IPS DF 4.7 (cell line): ENCODE measurements at regions not wholly inside any gene's neighbourhood (a gene's known extent, or its start where the extent isn't known, plus 50 kb on each side); places are given as distances from the start of the nearest gene placed in this dataset.
A peak's percentile ranks its signal among the peaks of the same experiment; 100 is the strongest.
"Not testable (repeated sequence)": the region's sequence is repeated elsewhere in the genome, so short reads cannot be mapped to it uniquely, and the experiment has no call there.

ENCODE experiments used
- DNase-seq: peaks from one replicate; pipeline ENCODE4 v3.0.0-alpha.2; 2013; ENCODE audit warnings: low spot score; ENCODE audit errors: extremely low read depth

- DNase-seq, result no peak
Observed at GRCh38 chr7:119233015-119233414, 1008.5 kb downstream of the ANKRD7 start.

DNA sequence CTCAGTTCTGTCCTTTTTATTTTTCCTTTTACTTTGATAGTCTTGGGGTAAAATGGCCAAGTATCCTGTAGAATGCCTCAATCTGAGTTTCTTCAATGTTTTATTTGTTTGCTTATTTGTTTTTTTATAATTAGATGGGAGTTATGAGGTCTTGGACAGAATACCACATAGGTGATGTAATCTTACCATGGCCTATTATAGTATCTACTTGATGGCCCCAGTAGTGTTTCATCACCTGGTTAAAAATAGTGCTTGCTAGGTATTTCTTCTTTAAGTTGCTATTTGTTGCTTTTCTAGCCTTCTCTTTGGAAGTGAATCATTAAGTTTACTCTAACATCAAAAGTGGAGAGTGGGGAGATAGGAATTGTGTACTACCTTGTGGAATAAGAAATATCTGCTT lies 1020.0 kb upstream of the KCND2 start:
- no peak for DNase-seq

DNA sequence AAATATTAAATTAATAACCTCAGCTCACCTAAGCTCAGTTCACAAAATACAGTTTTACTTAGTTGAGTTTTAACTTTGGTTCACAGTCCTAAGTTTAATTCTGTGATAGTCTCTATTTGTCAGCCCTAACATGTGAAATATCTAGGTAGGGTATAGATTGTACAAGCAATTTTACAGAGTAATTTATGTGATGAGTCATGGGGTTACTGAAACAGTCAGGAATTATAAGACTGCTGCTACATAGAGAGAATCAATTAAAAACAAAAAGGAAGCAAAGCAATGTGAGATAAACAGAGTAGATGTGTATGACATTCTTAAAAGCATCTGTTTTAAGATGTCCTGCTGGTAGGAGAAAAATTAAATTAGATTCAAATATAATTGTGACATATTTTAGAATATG lies 1018.2 kb upstream of the KCND2 start:
- no peak for DNase-seq

- DNase-seq, result no peak
Observed at GRCh38 chr7:119256001-119256400, 1017.0 kb upstream of the KCND2 start.

- DNase-seq, result no peak
Observed at GRCh38 chr7:119256446-119257131, 1016.4 kb upstream of the KCND2 start.

- DNase-seq, result not testable (repeated sequence)
Observed at GRCh38 chr7:119266790-119267189, 1006.2 kb upstream of the KCND2 start.

GRCh38 chr7:119270045-119270464 lies 1002.9 kb upstream of the KCND2 start:
- peak; percentile 22 for DNase-seq

GRCh38 chr7:119270644-119271043 lies 1002.3 kb upstream of the KCND2 start:
- no peak for DNase-seq

DNA sequence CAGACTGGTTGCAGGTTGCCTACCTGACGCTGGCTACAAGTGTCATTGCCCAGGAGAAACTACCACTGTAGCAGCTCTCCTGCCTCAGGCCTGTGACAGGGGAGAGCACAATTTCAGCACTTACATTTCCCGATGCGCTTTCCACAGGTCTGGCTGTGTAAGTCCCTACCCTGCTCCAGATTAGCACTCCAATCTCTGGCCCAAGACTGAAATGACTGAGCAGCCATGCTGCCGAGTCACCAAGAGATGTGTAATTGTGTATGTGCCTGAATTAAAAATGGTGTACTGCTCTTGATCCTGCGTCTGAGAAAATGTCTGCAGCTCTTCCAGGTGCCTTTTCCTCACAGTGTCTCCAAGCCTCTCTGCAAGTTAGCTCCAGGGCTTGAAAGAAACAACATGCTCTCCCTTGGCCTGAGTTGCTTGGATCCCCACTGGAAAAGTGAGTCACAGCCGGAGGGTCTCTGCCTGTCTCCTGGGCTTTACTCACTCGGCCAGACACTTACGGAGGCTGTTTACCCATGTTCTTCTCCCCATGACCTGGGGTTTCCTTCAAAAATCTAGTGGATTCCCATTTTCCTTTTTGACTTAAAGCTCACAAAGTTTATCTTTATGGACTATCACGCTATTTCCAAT lies 1001.7 kb upstream of the KCND2 start:
- no peak for DNase-seq

GRCh38 chr7:119281181-119281846 lies 991.7 kb upstream of the KCND2 start:
- no peak for DNase-seq

DNA sequence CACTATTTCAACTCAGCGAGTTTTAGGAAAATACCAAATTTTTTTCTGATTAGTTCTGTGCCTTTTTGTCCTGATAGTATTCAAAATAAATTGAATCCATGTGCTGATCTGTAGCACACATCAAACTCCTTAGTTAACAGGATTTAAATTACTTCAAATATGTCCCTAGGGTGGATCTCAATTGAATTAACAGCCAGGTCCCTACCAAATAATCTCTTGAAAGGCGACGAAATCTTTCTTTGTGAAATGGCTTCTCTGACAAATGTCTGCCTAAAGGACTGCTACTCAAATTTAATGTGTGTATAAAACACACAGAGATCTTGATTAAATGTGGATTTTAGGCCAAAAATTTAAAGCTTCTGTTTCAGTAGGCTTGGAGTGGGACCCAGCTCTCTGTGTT lies 989.6 kb upstream of the KCND2 start:
- no peak for DNase-seq

- DNase-seq, result no peak
Observed at GRCh38 chr7:119288416-119288815, 984.6 kb upstream of the KCND2 start.

DNA sequence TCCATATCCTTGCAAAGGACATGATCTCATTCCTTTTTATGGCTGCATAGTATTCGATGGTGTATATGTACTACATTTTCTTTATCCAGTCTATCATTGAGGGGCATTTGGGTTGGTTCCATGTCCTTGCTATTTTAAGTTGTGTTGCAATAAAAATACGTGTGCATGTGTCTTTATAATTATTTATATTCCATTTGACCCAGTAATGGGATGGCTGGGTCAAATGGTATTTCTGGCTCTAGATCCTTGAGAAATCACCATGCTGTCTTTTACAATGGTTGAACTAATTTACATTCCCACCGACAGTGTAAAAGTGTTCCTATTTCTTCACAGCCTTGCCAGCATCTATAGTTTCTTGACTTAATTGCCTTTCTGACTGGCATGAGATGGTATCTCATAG lies 972.6 kb upstream of the KCND2 start:
- not testable (repeated sequence) for DNase-seq

DNA sequence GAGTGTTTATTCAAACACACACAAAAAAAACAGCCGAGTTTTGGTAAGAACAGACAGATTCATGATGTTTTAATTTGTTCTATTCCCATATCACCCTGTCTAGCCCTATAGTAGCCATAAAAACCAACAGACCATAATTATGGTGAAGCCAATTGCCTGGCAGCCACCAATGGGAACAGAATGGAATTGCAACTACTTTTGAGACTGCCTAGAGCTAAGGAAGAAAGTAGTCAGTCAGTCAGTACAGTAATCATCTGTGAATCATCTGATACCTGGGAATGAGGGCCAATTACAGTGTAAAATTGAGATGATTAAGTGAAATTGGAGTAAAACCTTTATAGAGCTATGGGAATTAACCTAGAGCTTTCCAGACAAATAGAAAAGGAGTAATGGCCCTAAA lies 952.7 kb upstream of the KCND2 start:
- DNase-seq, result no peak

DNA sequence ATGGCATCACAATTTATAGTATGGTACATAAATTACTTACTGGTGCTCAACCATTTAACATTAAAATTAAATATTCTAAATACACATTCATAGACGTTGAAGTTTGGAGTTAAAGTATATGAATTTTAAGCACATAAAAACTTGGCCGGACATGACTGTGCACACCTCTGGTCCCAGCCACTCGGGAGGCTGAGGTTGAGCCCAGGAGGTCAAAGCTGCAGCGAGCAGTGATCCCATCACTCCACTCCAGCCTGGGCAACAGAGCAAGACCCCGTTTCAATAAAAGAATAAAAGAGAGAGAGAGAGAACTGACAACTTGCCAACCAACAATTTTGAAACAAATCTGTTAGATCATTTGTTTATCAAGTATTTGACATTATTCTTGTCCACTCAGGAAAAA lies 943.3 kb upstream of the KCND2 start:
- DNase-seq, result no peak

GRCh38 chr7:119335405-119335804 lies 937.6 kb upstream of the KCND2 start:
- no peak for DNase-seq

GRCh38 chr7:119341822-119342221 lies 931.2 kb upstream of the KCND2 start:
- DNase-seq, result no peak

DNA sequence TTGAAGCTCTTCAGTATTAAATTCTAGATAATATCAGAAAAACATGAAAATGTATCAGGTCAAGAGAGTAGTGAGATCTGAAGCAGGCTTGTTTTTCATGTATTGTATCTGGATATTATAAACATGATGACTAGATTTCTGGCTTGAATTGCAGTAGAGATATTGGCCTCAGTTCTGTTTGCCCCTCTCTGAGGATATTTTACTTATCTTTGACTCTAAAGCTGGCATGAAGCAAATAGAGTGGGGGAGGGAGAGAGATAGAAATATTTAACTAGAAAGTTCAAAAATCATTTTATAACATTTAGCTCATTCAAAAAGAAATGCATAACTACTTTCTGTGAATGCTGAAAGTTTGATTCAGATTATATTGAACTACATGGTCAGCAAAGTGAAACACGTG lies 929.7 kb upstream of the KCND2 start:
- no peak for DNase-seq

GRCh38 chr7:119344466-119344865 lies 928.5 kb upstream of the KCND2 start:
- no peak for DNase-seq

DNA sequence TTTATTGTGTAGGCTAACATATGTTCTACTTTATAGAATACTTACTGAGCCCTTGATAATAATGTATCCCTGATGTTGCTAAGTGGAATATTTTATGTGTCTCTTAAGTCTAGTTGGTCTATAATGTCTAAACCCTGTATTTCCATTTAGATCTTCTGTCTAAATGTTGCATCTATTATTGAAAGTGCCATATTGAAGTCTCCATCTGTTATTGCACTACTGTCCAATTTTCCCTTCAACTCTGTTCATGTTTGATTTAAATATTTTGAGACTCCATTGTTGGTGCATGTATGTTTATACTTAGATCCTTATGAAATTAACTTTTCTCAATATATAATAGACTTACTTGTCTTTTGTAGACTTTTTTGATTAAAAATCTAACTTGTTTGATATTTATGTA lies 924.5 kb upstream of the KCND2 start:
- no peak for DNase-seq

- no peak for DNase-seq
Observed at GRCh38 chr7:119350334-119350733, 922.6 kb upstream of the KCND2 start.

DNA sequence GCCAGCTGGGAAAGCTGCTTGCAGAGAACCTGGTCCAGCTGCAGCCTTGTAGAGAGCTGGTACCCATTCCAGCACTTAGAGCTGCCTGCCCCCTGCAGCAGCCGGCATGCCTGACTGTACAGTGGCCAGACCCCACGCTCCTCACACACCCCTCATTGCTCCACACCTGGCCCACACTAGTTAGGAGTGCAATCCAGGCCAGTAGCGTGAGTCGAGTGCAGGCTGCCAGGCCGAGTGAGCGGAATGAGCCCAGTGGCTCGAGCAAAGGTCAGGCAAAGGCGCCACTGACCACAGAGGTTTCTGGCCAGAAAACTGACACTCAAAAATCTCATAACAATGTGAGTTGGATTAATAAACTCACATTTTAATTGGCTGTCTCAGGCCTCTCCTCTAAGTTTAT lies 921.7 kb upstream of the KCND2 start:
- DNase-seq, result no peak

GRCh38 chr7:119374436-119374835 lies 898.5 kb upstream of the KCND2 start:
- no peak for DNase-seq
